GM12878 (cell line): ENCODE measurements at regions not wholly inside any gene's neighbourhood (a gene's known extent, or its start where the extent isn't known, plus 50 kb on each side); places are given as distances from the start of the nearest gene placed in this dataset.

Experiments used
- ATAC-seq: fragments of 200-7000 bp; cut with Tn5 transposase; 3 replicates; pipeline ENCODE4 v1.9.1; 2020; ENCODE audit warnings: mild to moderate bottlenecking, moderate library complexity
- BruUV-seq: library from RNA; stranded (reverse); fragments of 400-500 nt; replicated peaks from 2 replicates; lab custom pipeline; 2021; lab: Mats Ljungman, UMichigan
- CTCF ChIA-PET: fragments of 300-600 bp; sonication (Branson Sonifier 250); formaldehyde crosslinking; extraction: SDS; loops from one replicate; lab custom pipeline; 2021; ENCODE audit warnings: inconsistent platforms; lab: Yijun Ruan, JAX
- POLR2A ChIA-PET: fragments of 350-600 bp; formaldehyde crosslinking; extraction: SDS; loops from one replicate; lab custom pipeline; 2021; ENCODE audit warnings: inconsistent platforms; lab: Charles Lee
- RAD21 ChIA-PET: fragments of 300-600 bp; sonication (Branson Sonifier 250); formaldehyde crosslinking; loops from one replicate; lab custom pipeline; 2023; ENCODE audit warnings: antibody characterized with exemption; ENCODE audit not compliant: unreplicated experiment; lab: Charles Lee
- SMC1A ChIA-PET: fragments of 300-600 bp; sonication (Branson Sonifier 250); formaldehyde crosslinking; loops from one replicate; lab custom pipeline; 2023; ENCODE audit not compliant: unreplicated experiment, uncharacterized antibody; lab: Charles Lee
- DNase-seq: peaks from one replicate; pipeline ENCODE4 v3.0.0-alpha.2; 2011; ENCODE audit warnings: low read depth, low spot score
- FAIRE-seq: peaks from 3 replicates; lab custom pipeline; 2011; peaks lifted over from hg19 to GRCh38; lab: Jason Lieb, UNC
- H2AFZ ChIP-seq: 2 replicates; pipeline ENCODE4 v1.6.0; 2011; ENCODE audit warnings: low read depth, low read length, control low read depth; ENCODE audit not compliant: control insufficient read depth
- H3K27ac ChIP-seq: 2 replicates; pipeline ENCODE4 v1.5.1; 2011; ENCODE audit warnings: control low read depth; ENCODE audit not compliant: control insufficient read depth, insufficient read depth
- H3K27me3 ChIP-seq, 2 experiments: replicated peaks in 1 of 2; 2 replicates each; pipeline versions ENCODE4 v1.6.0 to v1.6.1; 2011; ENCODE audit warnings: low read length in 1 of 2; ENCODE audit not compliant: control insufficient read depth in 2 of 2, insufficient read depth in 2 of 2
- H3K36me3 ChIP-seq, 2 experiments: 2 replicates each; pipeline ENCODE4 v1.5.1; 2011; ENCODE audit warnings: low read length in 1 of 2; ENCODE audit not compliant: control insufficient read depth in 2 of 2, insufficient read depth in 2 of 2
- H3K4me1 ChIP-seq: 2 replicates; pipeline ENCODE4 v1.6.1; 2011; ENCODE audit warnings: mild to moderate bottlenecking, low read length, moderate library complexity, mixed read lengths; ENCODE audit not compliant: control insufficient read depth, insufficient read depth
- H3K4me2 ChIP-seq: 2 replicates; pipeline ENCODE4 v1.6.0; 2011; ENCODE audit warnings: control low read depth; ENCODE audit not compliant: control insufficient read depth, insufficient read depth
- H3K4me3 ChIP-seq: fragments of 200-600 bp; sonication (generic); 2 replicates; pipeline ENCODE4 v1.5.1; 2016
- H3K79me2 ChIP-seq: 2 replicates; pipeline ENCODE4 v1.6.0; 2011; ENCODE audit warnings: low read length; ENCODE audit not compliant: control insufficient read depth, insufficient read depth
- H3K9ac ChIP-seq: 2 replicates; pipeline ENCODE4 v1.8.0; 2011; ENCODE audit warnings: low read length, control low read depth, mixed read lengths; ENCODE audit not compliant: control insufficient read depth, insufficient read depth
- H3K9me3 ChIP-seq: replicated peaks from 3 replicates; pipeline ENCODE4 v1.5.1; 2011; ENCODE audit warnings: mild to moderate bottlenecking, low read length; ENCODE audit not compliant: control insufficient read depth, insufficient read depth
- H4K20me1 ChIP-seq: 2 replicates; pipeline ENCODE4 v1.6.0; 2011; ENCODE audit not compliant: control insufficient read depth, insufficient read depth
- ASH2L ChIP-seq: fragments of 300-600, 200-600 bp; sonication (generic); IDR thresholded peaks from 2 replicates; pipeline ENCODE4 v1.6.1; 2017; ENCODE audit warnings: low read depth, mild to moderate bottlenecking, borderline replicate concordance
- ATF7 ChIP-seq: fragments of 450-650 bp; IDR thresholded peaks from 2 replicates; pipeline ENCODE4 v1.6.1; 2016; ENCODE audit warnings: low read depth, mild to moderate bottlenecking
- CEBPB ChIP-seq, 2 experiments: fragments of 150-350 bp in 1 of 2; IDR thresholded peaks; 2 replicates each; pipeline ENCODE4 v1.6.1; 2012 to 2014; ENCODE audit warnings: low read depth in 2 of 2, low read length in 2 of 2, borderline replicate concordance in 1 of 2, inconsistent platforms in 1 of 2
- CHD4 ChIP-seq: fragments of 200-600 bp; sonication (generic); IDR thresholded peaks from 2 replicates; pipeline ENCODE4 v1.6.1; 2016; ENCODE audit warnings: mild to moderate bottlenecking
- KDM1A ChIP-seq: fragments of 200-600 bp; sonication (generic); IDR thresholded peaks from 2 replicates; pipeline ENCODE4 v1.6.1; 2016; ENCODE audit warnings: borderline replicate concordance
- MYB ChIP-seq: fragments of 150-350 bp; IDR thresholded peaks from 2 replicates; pipeline ENCODE4 v1.6.1; 2014; ENCODE audit warnings: mild to moderate bottlenecking, low read depth, low read length, borderline replicate concordance
- NFYA ChIP-seq: IDR thresholded peaks from 2 replicates; pipeline ENCODE4 v1.6.1; 2011; ENCODE audit warnings: low read depth, mild to moderate bottlenecking, low read length, improper control_type of control experiment, borderline replicate concordance
- PAX8 ChIP-seq: fragments of 450-650 bp; IDR thresholded peaks from 2 replicates; pipeline ENCODE4 v1.6.1; 2017; ENCODE audit warnings: mild to moderate bottlenecking, moderate library complexity
- SP1 ChIP-seq: IDR thresholded peaks from one replicate; pipeline ENCODE4 v1.6.1; 2011; ENCODE audit warnings: low read depth, low read length
- SREBF1 ChIP-seq: IDR thresholded peaks from 2 replicates; pipeline ENCODE4 v1.6.1; 2012; ENCODE audit warnings: mild to moderate bottlenecking, low read length
- TCF3 ChIP-seq: IDR thresholded peaks from 2 replicates; pipeline ENCODE4 v1.6.1; 2012; ENCODE audit warnings: low read depth, mild to moderate bottlenecking, low read length, borderline replicate concordance; ENCODE audit not compliant: insufficient read depth
- WRNIP1 ChIP-seq: IDR thresholded peaks from 2 replicates; pipeline ENCODE4 v1.6.1; 2011; ENCODE audit warnings: low read depth, low read length, improper control_type of control experiment, borderline replicate concordance
- ZNF207 ChIP-seq: fragments of 450-650 bp; IDR thresholded peaks from 2 replicates; pipeline ENCODE4 v1.6.1; 2014; ENCODE audit warnings: antibody characterized with exemption, mild to moderate bottlenecking, borderline replicate concordance
- ZNF24 ChIP-seq: fragments of 450-650 bp; IDR thresholded peaks from 2 replicates; pipeline ENCODE4 v1.6.1; 2017; ENCODE audit warnings: antibody characterized with exemption, mild to moderate bottlenecking
- WGBS: methylation state at CpG from one replicate; pipeline ENCODE4 v1.1.6; 2016; ENCODE audit warnings: low lambda C conversion rate; ENCODE audit not compliant: insufficient replicate concordance, insufficient coverage; ENCODE audit errors: missing lambda C conversion rate; 5-methylcytosine and 5-hydroxymethylcytosine counted together
- in situ Hi-C: fragments of 300-500 bp; cut with MboI; formaldehyde crosslinking; loops from 9 replicates; pipeline ENCODE4 v1.14.3; 2018; ENCODE audit warnings: mixed read lengths
- intact Hi-C: fragments of 100-400 bp; cut with micrococcal nuclease; formaldehyde crosslinking; loops from one replicate; pipeline ENCODE4 v1.14.2; 2022; ENCODE audit not compliant: unreplicated experiment
- TF ChIP-seq, protein P1 (sequence below): fragments of 450-650 bp; IDR thresholded peaks from 2 replicates; pipeline ENCODE4 v1.6.1; 2017; ENCODE audit warnings: antibody characterized with exemption, mild to moderate bottlenecking, moderate library complexity
- TF ChIP-seq, protein P2 (sequence below), 3 experiments: IDR thresholded peaks in 2 of 3; conservative IDR thresholded peaks in 1 of 3; 2 replicates each; pipeline ENCODE4 v1.5.1; 2011; ENCODE audit warnings: low read depth in 3 of 3, low read length in 3 of 3, mild to moderate bottlenecking in 3 of 3, control low read depth in 2 of 3, moderate library complexity in 2 of 3, inconsistent platforms in 1 of 3, mixed read lengths in 1 of 3; ENCODE audit not compliant: control insufficient read depth in 2 of 3, insufficient read depth in 1 of 3; ENCODE audit errors: extremely low read depth in 1 of 3
- TF ChIP-seq, protein P3 (sequence below): fragments of 450-650 bp; formaldehyde crosslinking; IDR thresholded peaks from 2 replicates; pipeline ENCODE4 v1.4.0; 2020; ENCODE audit warnings: mild to moderate bottlenecking, moderate library complexity

DNA sequence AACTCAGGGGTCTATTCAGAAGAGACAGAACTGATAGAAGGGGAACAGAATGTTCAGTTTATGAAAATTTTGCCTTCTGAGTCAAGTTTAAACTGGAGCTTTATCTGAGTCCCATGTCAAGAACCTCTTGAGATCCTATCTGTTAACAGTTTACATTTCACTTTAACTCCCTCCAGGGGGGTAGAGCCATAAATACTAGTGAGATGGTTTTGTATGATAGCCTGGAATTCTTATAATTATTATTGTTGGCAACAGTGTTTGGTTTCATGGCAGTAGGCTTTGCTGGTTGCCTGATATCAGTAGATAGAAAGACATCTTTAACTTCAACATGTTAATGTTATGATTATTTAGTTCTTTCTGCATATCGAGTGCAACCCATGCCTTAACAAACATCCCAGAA lies 498.5 kb downstream of the INSC start (continued):
- TF ChIP-seq, protein P1, sequence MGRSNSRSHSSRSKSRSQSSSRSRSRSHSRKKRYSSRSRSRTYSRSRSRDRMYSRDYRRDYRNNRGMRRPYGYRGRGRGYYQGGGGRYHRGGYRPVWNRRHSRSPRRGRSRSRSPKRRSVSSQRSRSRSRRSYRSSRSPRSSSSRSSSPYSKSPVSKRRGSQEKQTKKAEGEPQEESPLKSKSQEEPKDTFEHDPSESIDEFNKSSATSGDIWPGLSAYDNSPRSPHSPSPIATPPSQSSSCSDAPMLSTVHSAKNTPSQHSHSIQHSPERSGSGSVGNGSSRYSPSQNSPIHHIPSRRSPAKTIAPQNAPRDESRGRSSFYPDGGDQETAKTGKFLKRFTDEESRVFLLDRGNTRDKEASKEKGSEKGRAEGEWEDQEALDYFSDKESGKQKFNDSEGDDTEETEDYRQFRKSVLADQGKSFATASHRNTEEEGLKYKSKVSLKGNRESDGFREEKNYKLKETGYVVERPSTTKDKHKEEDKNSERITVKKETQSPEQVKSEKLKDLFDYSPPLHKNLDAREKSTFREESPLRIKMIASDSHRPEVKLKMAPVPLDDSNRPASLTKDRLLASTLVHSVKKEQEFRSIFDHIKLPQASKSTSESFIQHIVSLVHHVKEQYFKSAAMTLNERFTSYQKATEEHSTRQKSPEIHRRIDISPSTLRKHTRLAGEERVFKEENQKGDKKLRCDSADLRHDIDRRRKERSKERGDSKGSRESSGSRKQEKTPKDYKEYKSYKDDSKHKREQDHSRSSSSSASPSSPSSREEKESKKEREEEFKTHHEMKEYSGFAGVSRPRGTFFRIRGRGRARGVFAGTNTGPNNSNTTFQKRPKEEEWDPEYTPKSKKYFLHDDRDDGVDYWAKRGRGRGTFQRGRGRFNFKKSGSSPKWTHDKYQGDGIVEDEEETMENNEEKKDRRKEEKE = no peak
- TF ChIP-seq SP1 (no peak), TCF3 (no peak), CEBPB (IDR thresholded peaks at IDR 0.05; ENCODE audit: borderline replicate concordance in 1 of 2, low read depth in 2 of 2, low read length in 2 of 2) (no peak)
- TF ChIP-seq, protein P2, sequence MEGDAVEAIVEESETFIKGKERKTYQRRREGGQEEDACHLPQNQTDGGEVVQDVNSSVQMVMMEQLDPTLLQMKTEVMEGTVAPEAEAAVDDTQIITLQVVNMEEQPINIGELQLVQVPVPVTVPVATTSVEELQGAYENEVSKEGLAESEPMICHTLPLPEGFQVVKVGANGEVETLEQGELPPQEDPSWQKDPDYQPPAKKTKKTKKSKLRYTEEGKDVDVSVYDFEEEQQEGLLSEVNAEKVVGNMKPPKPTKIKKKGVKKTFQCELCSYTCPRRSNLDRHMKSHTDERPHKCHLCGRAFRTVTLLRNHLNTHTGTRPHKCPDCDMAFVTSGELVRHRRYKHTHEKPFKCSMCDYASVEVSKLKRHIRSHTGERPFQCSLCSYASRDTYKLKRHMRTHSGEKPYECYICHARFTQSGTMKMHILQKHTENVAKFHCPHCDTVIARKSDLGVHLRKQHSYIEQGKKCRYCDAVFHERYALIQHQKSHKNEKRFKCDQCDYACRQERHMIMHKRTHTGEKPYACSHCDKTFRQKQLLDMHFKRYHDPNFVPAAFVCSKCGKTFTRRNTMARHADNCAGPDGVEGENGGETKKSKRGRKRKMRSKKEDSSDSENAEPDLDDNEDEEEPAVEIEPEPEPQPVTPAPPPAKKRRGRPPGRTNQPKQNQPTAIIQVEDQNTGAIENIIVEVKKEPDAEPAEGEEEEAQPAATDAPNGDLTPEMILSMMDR (IDR thresholded peaks at IDR 0.05 in 2 of 3, conservative IDR thresholded peaks at IDR 0.05 in 1 of 3; ENCODE audit: control insufficient read depth in 2 of 3, extremely low read depth in 1 of 3, insufficient read depth in 1 of 3, low read depth in 3 of 3, low read length in 3 of 3) = no peak

DNA sequence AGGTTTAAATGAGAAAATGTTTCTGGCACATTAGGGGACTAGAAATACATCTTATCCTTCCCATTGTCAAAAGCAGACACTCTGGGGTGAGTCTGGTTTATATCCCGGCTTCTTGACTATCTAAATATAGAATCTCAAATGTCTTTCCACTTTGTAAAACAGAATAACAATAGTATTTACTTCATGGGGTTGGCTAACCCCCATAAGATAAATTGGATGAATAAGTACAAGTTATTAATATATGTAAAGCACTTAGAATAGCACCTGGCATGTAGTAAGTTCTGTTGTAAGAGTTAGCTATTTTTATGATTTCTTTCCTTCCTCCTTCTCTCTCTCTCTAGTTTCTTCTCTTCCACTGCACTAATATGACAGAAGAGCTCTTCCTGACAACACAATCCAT lies 499.1 kb downstream of the INSC start:
- intact Hi-C loops (no loop called here), in situ Hi-C loops (no loop called here)
- Histone ChIP-seq H3K4me1 (no peaks in the 10 kb centered on the region), H3K9ac (no peak overlapping the region), H3K4me2 (no peak overlapping the region), H3K4me3 (no peak overlapping the region), H3K27ac (no peak overlapping the region), H3K9me3 (no peaks in the 10 kb centered on the region), H3K79me2 (no peaks in the 10 kb centered on the region), H4K20me1 (no peaks in the 10 kb centered on the region), H3K36me3 (no peaks in the 10 kb centered on the region), H2AFZ (no peak overlapping the region), H3K27me3 (no peaks in the 10 kb centered on the region)
- ChIA-PET POLR2A (no interaction called here), CTCF (no interaction called here), SMC1A (interaction anchor here (0.6 to 0.8 kb wide), 2 partner anchors 16 to 637 kb away, joined by 3 read pairs; no protein-coding TSS in a partner anchor), RAD21 (no interaction called here)
- FAIRE-seq = no peak
- ATAC-seq = no peak
- no TSS peak for BruUV-seq
- TF ChIP-seq ZNF24 (no peak), PAX8 (no peak), CHD4 (no peak), KDM1A (no peak), ATF7 (no peak), ASH2L (no peak), SP1 (no peak), SREBF1 (no peak), WRNIP1 (no peak), NFYA (no peak), ZNF207 (no peak), MYB (no peak)
- TF ChIP-seq, protein P3, sequence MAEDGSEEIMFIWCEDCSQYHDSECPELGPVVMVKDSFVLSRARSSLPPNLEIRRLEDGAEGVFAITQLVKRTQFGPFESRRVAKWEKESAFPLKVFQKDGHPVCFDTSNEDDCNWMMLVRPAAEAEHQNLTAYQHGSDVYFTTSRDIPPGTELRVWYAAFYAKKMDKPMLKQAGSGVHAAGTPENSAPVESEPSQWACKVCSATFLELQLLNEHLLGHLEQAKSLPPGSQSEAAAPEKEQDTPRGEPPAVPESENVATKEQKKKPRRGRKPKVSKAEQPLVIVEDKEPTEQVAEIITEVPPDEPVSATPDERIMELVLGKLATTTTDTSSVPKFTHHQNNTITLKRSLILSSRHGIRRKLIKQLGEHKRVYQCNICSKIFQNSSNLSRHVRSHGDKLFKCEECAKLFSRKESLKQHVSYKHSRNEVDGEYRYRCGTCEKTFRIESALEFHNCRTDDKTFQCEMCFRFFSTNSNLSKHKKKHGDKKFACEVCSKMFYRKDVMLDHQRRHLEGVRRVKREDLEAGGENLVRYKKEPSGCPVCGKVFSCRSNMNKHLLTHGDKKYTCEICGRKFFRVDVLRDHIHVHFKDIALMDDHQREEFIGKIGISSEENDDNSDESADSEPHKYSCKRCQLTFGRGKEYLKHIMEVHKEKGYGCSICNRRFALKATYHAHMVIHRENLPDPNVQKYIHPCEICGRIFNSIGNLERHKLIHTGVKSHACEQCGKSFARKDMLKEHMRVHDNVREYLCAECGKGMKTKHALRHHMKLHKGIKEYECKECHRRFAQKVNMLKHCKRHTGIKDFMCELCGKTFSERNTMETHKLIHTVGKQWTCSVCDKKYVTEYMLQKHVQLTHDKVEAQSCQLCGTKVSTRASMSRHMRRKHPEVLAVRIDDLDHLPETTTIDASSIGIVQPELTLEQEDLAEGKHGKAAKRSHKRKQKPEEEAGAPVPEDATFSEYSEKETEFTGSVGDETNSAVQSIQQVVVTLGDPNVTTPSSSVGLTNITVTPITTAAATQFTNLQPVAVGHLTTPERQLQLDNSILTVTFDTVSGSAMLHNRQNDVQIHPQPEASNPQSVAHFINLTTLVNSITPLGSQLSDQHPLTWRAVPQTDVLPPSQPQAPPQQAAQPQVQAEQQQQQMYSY (CRISPR knock-in tag) = no peak
- DNase-seq = no peak
- WGBS = 0% methylated on average over 1 of the region's 1 CpG
